Ishikawa (cell line): ENCODE measurements at regions not wholly inside any gene's neighbourhood (a gene's known extent, or its start where the extent isn't known, plus 50 kb on each side); places are given as distances from the start of the nearest gene placed in this dataset.

Source experiments
- CEBPB ChIP-seq: IDR thresholded peaks from 2 replicates; pipeline ENCODE4 v1.6.1; 2012
- EP300 ChIP-seq: IDR thresholded peaks from 2 replicates; pipeline ENCODE4 v1.6.1; 2012; ENCODE audit warnings: borderline replicate concordance
- RAD21 ChIP-seq: IDR thresholded peaks from 2 replicates; pipeline ENCODE4 v1.6.1; 2012; ENCODE audit warnings: low read depth
- REST ChIP-seq: IDR thresholded peaks from 2 replicates; pipeline ENCODE4 v1.6.1; 2012; ENCODE audit warnings: low read depth, mild to moderate bottlenecking
- TAF1 ChIP-seq: IDR thresholded peaks from 2 replicates; pipeline ENCODE4 v1.6.1; 2012; ENCODE audit warnings: low read depth, mild to moderate bottlenecking
- TCF12 ChIP-seq: IDR thresholded peaks from 2 replicates; pipeline ENCODE4 v1.6.1; 2012; ENCODE audit warnings: low read depth
- TEAD4 ChIP-seq: IDR thresholded peaks from 2 replicates; pipeline ENCODE4 v1.6.1; 2012
- YY1 ChIP-seq: IDR thresholded peaks from 2 replicates; pipeline ENCODE4 v1.6.1; 2012; ENCODE audit warnings: low read depth
- ZBTB7A ChIP-seq: IDR thresholded peaks from 2 replicates; pipeline ENCODE4 v1.6.1; 2012; ENCODE audit warnings: low read depth

- TF ChIP-seq TEAD4 (no peak), TAF1 (no peak), RAD21 (no peak), TCF12 (no peak), CEBPB (no peak), YY1 (no peak), ZBTB7A (no peak), EP300 (no peak), REST (no peak)
Measured at GRCh38 chr2:146227152-146228019, 1617.4 kb upstream of the ACVR2A start.
